Tibial artery (tissue), 4 donors: ENCODE measurements at regions not wholly inside any gene's neighbourhood (a gene's known extent, or its start where the extent isn't known, plus 50 kb on each side); places are given as distances from the start of the nearest gene placed in this dataset.

Experiments used
- DNase-seq, 2 donors: peaks; one replicate each; pipeline ENCODE4 v3.0.0-alpha.2; 2019
- H3K27ac ChIP-seq, 2 donors: fragments of 200-600 bp; sonication (generic) in 1 of 2; 1 replicate in 1 of 2; 2 replicates in 1 of 2; pipeline ENCODE4 v1.5.1; 2018 to 2019; ENCODE audit warnings: mild to moderate bottlenecking in 1 of 2
- H3K27me3 ChIP-seq, 2 donors: fragments of 200-600 bp; sonication (generic) in 1 of 2; one replicate each; pipeline versions ENCODE4 v1.5.1 to v1.6.0; 2016 to 2019
- H3K36me3 ChIP-seq, 3 donors: fragments of 200-600 bp; sonication (generic) in 2 of 3; one replicate each; pipeline ENCODE4 v1.5.1; 2016 to 2019; ENCODE audit warnings: mild to moderate bottlenecking in 2 of 3
- H3K4me1 ChIP-seq, 4 donors: fragments of 200-600 bp; sonication (generic) in 2 of 4; 1 replicate in 3 of 4; 2 replicates in 1 of 4; pipeline ENCODE4 v1.5.1; 2016 to 2019
- H3K4me3 ChIP-seq, 2 donors: fragments of 200-600 bp; sonication (generic) in 1 of 2; 1 replicate in 1 of 2; 2 replicates in 1 of 2; pipeline ENCODE4 v1.5.1; 2018 to 2019; ENCODE audit warnings: mild to moderate bottlenecking in 2 of 2
- H3K9me3 ChIP-seq, 3 donors: fragments of 200-600 bp; sonication (generic) in 1 of 3; one replicate each; pipeline ENCODE4 v1.5.1; 2016 to 2019
- CTCF ChIP-seq, 2 experiments: fragments of 200-600 bp in 1 of 2; fragments of 450-650 bp in 1 of 2; IDR thresholded peaks; one replicate each; pipeline ENCODE4 v1.5.1; 2017 to 2019; ENCODE audit warnings: antibody characterized with exemption in 2 of 2, mild to moderate bottlenecking in 1 of 2, moderate library complexity in 1 of 2
- intact Hi-C: fragments of 100-400 bp; cut with DNase I; formaldehyde crosslinking; loops from one replicate; pipeline ENCODE4 v1.15.0; 2023; ENCODE audit warnings: low total_unique reads

- H3K4me1 ChIP-seq = no peaks in the 10 kb centered on the region
- TF ChIP-seq CTCF (IDR thresholded peaks at IDR 0.05) = no peak
- no peak for DNase-seq
- H3K4me3 ChIP-seq = no peak overlapping the region
- H3K36me3 ChIP-seq = no peaks in the 10 kb centered on the region
- H3K27me3 ChIP-seq = no peaks in the 10 kb centered on the region
- intact Hi-C loops = no loop called here
- H3K9me3 ChIP-seq = no peaks in the 10 kb centered on the region
- no peak overlapping the region for H3K27ac ChIP-seq
Observed at GRCh38 chrX:69089203-69089602, 76.0 kb downstream of the PJA1 start.

GRCh38 chrX:69088171-69088938 is 76.9 kb downstream of the PJA1 start:
- H3K4me3 ChIP-seq = no peak overlapping the region
- H3K36me3 ChIP-seq = no peaks in the 10 kb centered on the region
- no peak for TF ChIP-seq CTCF (IDR thresholded peaks at IDR 0.05)
- H3K27ac ChIP-seq = no peak overlapping the region
- H3K4me1 ChIP-seq = no peaks in the 10 kb centered on the region
- no peak for DNase-seq
- no peaks in the 10 kb centered on the region for H3K9me3 ChIP-seq
- no peaks in the 10 kb centered on the region for H3K27me3 ChIP-seq
- intact Hi-C loops = no loop called here

- Histone ChIP-seq H3K27ac (no peak overlapping the region), H3K9me3 (no peaks in the 10 kb centered on the region), H3K27me3 (no peaks in the 10 kb centered on the region), H3K4me1 (no peaks in the 10 kb centered on the region), H3K4me3 (no peak overlapping the region), H3K36me3 (no peaks in the 10 kb centered on the region)
- intact Hi-C loops = no loop called here
- DNase-seq = no peak
- no peak for TF ChIP-seq CTCF (IDR thresholded peaks at IDR 0.05)
Observed at GRCh38 chrX:69085826-69086225, 79.4 kb downstream of the PJA1 start.

- TF ChIP-seq CTCF (IDR thresholded peaks at IDR 0.05) = no peak
- no peak for DNase-seq
- H3K36me3 ChIP-seq = no peaks in the 10 kb centered on the region
- H3K4me3 ChIP-seq = no peak overlapping the region
- intact Hi-C loops = no loop called here
- no peaks in the 10 kb centered on the region for H3K27me3 ChIP-seq
- no peaks in the 10 kb centered on the region for H3K4me1 ChIP-seq
- no peak overlapping the region for H3K27ac ChIP-seq
- no peaks in the 10 kb centered on the region for H3K9me3 ChIP-seq
Observed at GRCh38 chrX:69085151-69085550, 80.1 kb downstream of the PJA1 start.

DNA sequence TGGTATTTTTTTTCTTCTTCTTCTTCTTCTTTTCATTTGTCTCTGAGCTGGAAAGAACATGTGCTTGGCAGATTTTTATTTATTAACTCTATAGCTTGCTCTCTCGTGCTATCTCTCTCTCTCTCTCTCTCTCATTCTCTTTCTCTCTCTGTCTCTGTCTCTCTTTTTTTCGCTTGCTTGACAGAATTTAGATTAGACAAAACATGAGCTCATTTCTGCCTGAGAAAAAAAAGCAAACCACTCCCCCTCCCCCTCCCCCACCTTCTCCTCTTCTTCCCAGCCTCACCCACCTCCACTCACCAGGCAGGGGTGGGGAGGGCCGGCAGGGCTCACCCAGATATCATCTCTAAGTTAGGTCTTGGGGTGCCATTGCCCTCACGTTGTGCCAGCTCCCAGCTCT is 81.5 kb downstream of the PJA1 start:
- H3K4me3 ChIP-seq = no peak overlapping the region
- H3K4me1 ChIP-seq = no peaks in the 10 kb centered on the region
- no peak for TF ChIP-seq CTCF (IDR thresholded peaks at IDR 0.05)
- no peak overlapping the region for H3K27ac ChIP-seq
- DNase-seq = no peak
- no peaks in the 10 kb centered on the region for H3K36me3 ChIP-seq
- intact Hi-C loops = no loop called here
- no peaks in the 10 kb centered on the region for H3K9me3 ChIP-seq
- H3K27me3 ChIP-seq = no peaks in the 10 kb centered on the region

- H3K27ac ChIP-seq = no peak overlapping the region
- H3K9me3 ChIP-seq = no peaks in the 10 kb centered on the region
- no peaks in the 10 kb centered on the region for H3K27me3 ChIP-seq
- H3K4me1 ChIP-seq = no peaks in the 10 kb centered on the region
- H3K4me3 ChIP-seq = no peak overlapping the region
- TF ChIP-seq CTCF (IDR thresholded peaks at IDR 0.05) = no peak
- no peaks in the 10 kb centered on the region for H3K36me3 ChIP-seq
- intact Hi-C loops = no loop called here
- no peak for DNase-seq
Observed at GRCh38 chrX:69083361-69083760, 81.9 kb downstream of the PJA1 start.
